ENCODE measurements at regions not wholly inside any gene's neighbourhood (a gene's known extent, or its start where the extent isn't known, plus 50 kb on each side); places are given as distances from the start of the nearest gene placed in this dataset.

DNA sequence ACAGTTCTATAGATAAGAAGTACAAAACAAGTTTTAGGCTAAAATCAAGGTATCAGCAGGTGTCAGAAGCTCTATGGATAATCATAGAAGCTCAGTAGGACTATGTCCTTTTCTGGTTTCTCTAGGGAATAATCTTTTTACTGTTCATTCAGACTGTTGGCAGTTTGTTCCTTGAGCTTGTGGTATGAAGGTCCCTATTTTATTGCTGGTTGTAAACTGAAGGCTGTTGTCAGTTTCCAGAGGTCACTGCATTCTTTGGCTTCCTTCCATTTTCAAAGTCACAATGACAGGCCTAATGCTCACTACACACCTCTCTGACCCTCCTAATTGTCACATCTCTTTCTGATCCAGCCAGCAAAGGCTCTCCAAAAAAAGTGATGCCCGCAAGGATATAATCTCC is 337.9 kb upstream of the EDNRB start:
- no peak for TF ChIP-seq CTCF (IDR thresholded peaks at IDR 0.05; ENCODE audit: low read depth, low read length)
- no peak for TF ChIP-seq EZH2phosphoT487 (IDR thresholded peaks at IDR 0.05; ENCODE audit: low read depth)
